Gastrocnemius medialis (tissue), 4 donors: ENCODE measurements at regions not wholly inside any gene's neighbourhood (a gene's known extent, or its start where the extent isn't known, plus 50 kb on each side); places are given as distances from the start of the nearest gene placed in this dataset.

Source experiments
- ATAC-seq, 2 donors: fragments of 150-250 bp; one replicate each; pipeline ENCODE4 v1.9.1; 2016
- DNase-seq, 2 donors: peaks; one replicate each; pipeline ENCODE4 v3.0.0-alpha.2; 2019
- H3K27ac ChIP-seq, 4 donors: fragments of 200-600 bp; sonication (generic); 1 replicate in 1 of 4; 2 replicates in 3 of 4; pipeline ENCODE4 v1.5.1; 2016 to 2018; ENCODE audit warnings: mild to moderate bottlenecking in 2 of 4, moderate library complexity in 1 of 4
- H3K27me3 ChIP-seq, 3 donors: fragments of 200-600 bp; sonication (generic) in 2 of 3; 1 replicate in 1 of 3; 2 replicates in 2 of 3; pipeline versions ENCODE4 v1.5.1 to v1.6.0; 2016 to 2019; ENCODE audit warnings: mild to moderate bottlenecking in 1 of 3, moderate library complexity in 1 of 3
- H3K36me3 ChIP-seq, 2 donors: fragments of 200-600 bp; sonication (generic) in 1 of 2; one replicate each; pipeline ENCODE4 v1.5.1; 2017 to 2018
- H3K4me1 ChIP-seq, 2 donors: fragments of 200-600 bp; sonication (generic) in 1 of 2; one replicate each; pipeline ENCODE4 v1.5.1; 2016 to 2017; ENCODE audit warnings: mild to moderate bottlenecking in 2 of 2
- H3K4me3 ChIP-seq, 4 donors: fragments of 200-600 bp; sonication (generic) in 3 of 4; 1 replicate in 1 of 4; 2 replicates in 3 of 4; pipeline ENCODE4 v1.5.1; 2016 to 2019; ENCODE audit warnings: mild to moderate bottlenecking in 2 of 4
- H3K9me3 ChIP-seq, 3 donors: fragments of 200-600 bp; sonication (generic) in 2 of 3; 1 replicate in 1 of 3; 2 replicates in 2 of 3; pipeline ENCODE4 v1.5.1; 2016 to 2019
- POLR2A ChIP-seq, 2 donors: fragments of 450-650 bp; IDR thresholded peaks; one replicate each; pipeline ENCODE4 v1.6.1; 2017; ENCODE audit warnings: antibody characterized with exemption in 2 of 2, mild to moderate bottlenecking in 2 of 2, moderate library complexity in 2 of 2
- in situ Hi-C, 4 donors: fragments of 200-750 bp; cut with MboI; loops; one replicate each; pipeline versions ENCODE4 v1.15.0 to v1.8.0; 2017; ENCODE audit warnings: low sequenced_read_pairs in 4 of 4
- intact Hi-C: fragments of 100-400 bp; cut with DNase I; formaldehyde crosslinking; loops from one replicate; pipeline ENCODE4 v1.15.1; 2023; ENCODE audit warnings: low total_unique reads
- TF ChIP-seq, protein P1 (sequence below), 5 experiments: fragments of 450-650 bp in 3 of 5; fragments of 200-600 bp in 2 of 5; sonication (generic) in 2 of 5; IDR thresholded peaks in 4 of 5; conservative IDR thresholded peaks in 1 of 5; 1 replicate in 4 of 5; 2 replicates in 1 of 5; pipeline ENCODE4 v1.5.1; 2016 to 2019; ENCODE audit warnings: antibody characterized with exemption in 5 of 5, mild to moderate bottlenecking in 3 of 5, moderate library complexity in 3 of 5

DNA sequence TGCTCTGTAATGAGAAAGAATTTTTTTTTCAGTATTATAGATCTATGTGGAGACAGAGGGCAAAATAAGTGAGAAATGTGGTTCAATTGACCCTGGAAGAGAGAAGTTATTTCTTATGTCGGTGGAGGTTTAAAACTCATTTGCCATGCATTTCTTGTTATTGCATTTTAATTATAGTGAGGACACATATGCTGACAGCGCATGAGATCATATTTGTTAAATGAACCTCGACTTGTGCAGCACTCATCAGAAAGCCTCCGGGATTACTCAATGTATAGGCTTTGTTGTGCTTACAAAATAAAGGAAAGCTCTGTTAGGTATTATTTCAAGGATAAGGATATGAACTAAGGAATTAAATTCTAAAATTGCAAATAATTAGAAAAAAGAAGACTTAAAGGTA lies 915.1 kb upstream of the MAP3K7 start:
- intact Hi-C loops (no loop called here), in situ Hi-C loops (no loop called here)
- ATAC-seq (no peak), DNase-seq (no peak)
- no peaks in the 10 kb centered on the region for H3K4me1 ChIP-seq
- H3K4me3 ChIP-seq = no peak overlapping the region
- no peak for TF ChIP-seq POLR2A (IDR thresholded peaks at IDR 0.05)
- TF ChIP-seq, protein P1, sequence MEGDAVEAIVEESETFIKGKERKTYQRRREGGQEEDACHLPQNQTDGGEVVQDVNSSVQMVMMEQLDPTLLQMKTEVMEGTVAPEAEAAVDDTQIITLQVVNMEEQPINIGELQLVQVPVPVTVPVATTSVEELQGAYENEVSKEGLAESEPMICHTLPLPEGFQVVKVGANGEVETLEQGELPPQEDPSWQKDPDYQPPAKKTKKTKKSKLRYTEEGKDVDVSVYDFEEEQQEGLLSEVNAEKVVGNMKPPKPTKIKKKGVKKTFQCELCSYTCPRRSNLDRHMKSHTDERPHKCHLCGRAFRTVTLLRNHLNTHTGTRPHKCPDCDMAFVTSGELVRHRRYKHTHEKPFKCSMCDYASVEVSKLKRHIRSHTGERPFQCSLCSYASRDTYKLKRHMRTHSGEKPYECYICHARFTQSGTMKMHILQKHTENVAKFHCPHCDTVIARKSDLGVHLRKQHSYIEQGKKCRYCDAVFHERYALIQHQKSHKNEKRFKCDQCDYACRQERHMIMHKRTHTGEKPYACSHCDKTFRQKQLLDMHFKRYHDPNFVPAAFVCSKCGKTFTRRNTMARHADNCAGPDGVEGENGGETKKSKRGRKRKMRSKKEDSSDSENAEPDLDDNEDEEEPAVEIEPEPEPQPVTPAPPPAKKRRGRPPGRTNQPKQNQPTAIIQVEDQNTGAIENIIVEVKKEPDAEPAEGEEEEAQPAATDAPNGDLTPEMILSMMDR (IDR thresholded peaks at IDR 0.05 in 4 of 5, conservative IDR thresholded peaks at IDR 0.05 in 1 of 5) = no peak
- no peak overlapping the region for H3K27ac ChIP-seq
- H3K9me3 ChIP-seq = no peaks in the 10 kb centered on the region
- H3K36me3 ChIP-seq = no peaks in the 10 kb centered on the region
- H3K27me3 ChIP-seq = no peaks in the 10 kb centered on the region

DNA sequence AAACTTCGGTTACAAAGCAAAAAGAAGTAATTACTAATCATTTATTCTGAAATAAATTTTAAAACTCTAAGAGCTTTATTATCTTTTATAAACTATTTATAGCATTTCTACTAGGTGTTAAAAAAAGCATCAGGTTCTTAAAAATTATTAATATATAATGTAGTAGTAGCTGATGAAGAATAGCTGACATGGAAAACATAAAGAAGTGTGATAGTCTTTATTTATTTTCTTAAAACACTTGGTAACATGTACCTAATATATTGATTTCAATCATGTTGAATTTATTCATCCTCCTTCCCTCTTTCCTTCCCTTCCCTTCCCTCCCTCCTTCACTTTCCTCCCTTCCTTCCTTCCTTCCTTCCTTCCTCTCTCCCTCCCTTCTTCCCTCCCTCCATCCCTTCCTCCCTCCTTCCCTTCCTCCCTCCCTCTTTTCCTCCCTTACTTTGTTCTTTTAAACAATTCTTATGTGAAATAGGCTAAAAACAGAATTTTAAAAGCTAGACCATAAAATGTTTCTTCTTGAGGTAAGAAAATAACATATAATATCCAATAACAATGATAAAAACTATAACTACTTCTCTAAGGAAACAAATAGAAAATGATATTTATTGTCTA lies 913.9 kb upstream of the MAP3K7 start:
- no peaks in the 10 kb centered on the region for H3K9me3 ChIP-seq
- H3K4me3 ChIP-seq = no peak overlapping the region
- DNase-seq (no peak), ATAC-seq (no peak)
- H3K27me3 ChIP-seq = no peaks in the 10 kb centered on the region
- TF ChIP-seq, protein P1 (IDR thresholded peaks at IDR 0.05 in 4 of 5, conservative IDR thresholded peaks at IDR 0.05 in 1 of 5) = no peak
- no peak for TF ChIP-seq POLR2A (IDR thresholded peaks at IDR 0.05)
- in situ Hi-C loops = no loop called here
- no peaks in the 10 kb centered on the region for H3K36me3 ChIP-seq
- no peaks in the 10 kb centered on the region for H3K4me1 ChIP-seq
- intact Hi-C loops = no loop called here
- H3K27ac ChIP-seq = no peak overlapping the region

DNA sequence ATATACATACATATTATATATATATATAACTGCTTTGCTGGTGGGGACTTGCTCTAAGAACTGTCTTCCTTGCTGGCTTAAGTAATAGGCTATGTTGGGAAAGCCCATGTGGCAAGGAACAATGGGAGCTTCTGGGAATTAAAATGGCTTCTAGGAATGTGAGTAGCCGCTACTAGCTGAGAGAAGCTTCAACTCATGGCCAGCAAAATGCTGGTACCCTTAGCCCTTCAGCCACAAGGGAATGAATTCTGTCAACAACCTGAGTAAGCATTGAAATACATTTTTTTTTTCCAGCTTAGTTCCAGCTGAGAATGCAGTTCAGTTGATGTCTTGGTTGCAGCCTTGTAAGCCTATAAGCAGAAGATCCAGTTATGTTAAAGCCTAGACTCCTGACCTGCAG lies 911.7 kb upstream of the MAP3K7 start:
- intact Hi-C loops = no loop called here
- no peak for TF ChIP-seq POLR2A (IDR thresholded peaks at IDR 0.05)
- TF ChIP-seq, protein P1 (IDR thresholded peaks at IDR 0.05 in 4 of 5, conservative IDR thresholded peaks at IDR 0.05 in 1 of 5) = no peak
- no peaks in the 10 kb centered on the region for H3K9me3 ChIP-seq
- H3K4me1 ChIP-seq = no peaks in the 10 kb centered on the region
- DNase-seq (no peak), ATAC-seq (no peak)
- H3K27ac ChIP-seq = no peak overlapping the region
- no peaks in the 10 kb centered on the region for H3K36me3 ChIP-seq
- no peaks in the 10 kb centered on the region for H3K27me3 ChIP-seq
- no peak overlapping the region for H3K4me3 ChIP-seq
- in situ Hi-C loops = no loop called here

DNA sequence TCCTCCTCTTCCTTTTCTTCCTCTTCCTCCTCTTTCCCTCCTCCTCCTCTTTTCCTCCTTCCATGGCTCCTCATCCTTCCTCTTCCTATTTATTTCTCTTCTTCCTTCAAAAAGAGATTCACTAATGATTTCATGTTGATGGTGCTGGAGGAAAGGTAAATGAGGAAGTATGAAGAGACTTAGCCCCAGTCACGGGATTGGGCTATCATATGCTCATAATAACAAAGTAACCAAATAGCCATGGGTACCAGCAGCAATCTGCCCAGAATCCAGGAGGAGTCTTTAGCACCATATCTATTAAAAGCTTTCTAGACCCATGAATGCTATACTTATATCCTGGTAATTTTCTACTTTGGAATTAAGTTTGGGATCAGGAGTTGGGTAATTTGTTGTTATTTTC lies 910.9 kb upstream of the MAP3K7 start:
- intact Hi-C loops = no loop called here
- Histone ChIP-seq H3K27me3 (no peaks in the 10 kb centered on the region), H3K4me1 (no peaks in the 10 kb centered on the region), H3K9me3 (no peaks in the 10 kb centered on the region), H3K36me3 (no peaks in the 10 kb centered on the region), H3K27ac (no peak overlapping the region), H3K4me3 (no peak overlapping the region)
- DNase-seq (no peak), ATAC-seq (no peak)
- in situ Hi-C loops = no loop called here
- TF ChIP-seq, protein P1 (IDR thresholded peaks at IDR 0.05 in 4 of 5, conservative IDR thresholded peaks at IDR 0.05 in 1 of 5) = no peak
- no peak for TF ChIP-seq POLR2A (IDR thresholded peaks at IDR 0.05)
